ENCODE measurements at regions not wholly inside any gene's neighbourhood (a gene's known extent, or its start where the extent isn't known, plus 50 kb on each side); places are given as distances from the start of the nearest gene placed in this dataset.

GRCh38 chr17:13400491-13400890, 201.2 kb downstream of the HS3ST3A1 start:
- no peak overlapping the region for H3K4me3 ChIP-seq
- intact Hi-C loops (cut with DNase I), result no loop called here
- H3K4me1 ChIP-seq (replicated peaks), result no peaks in the 10 kb centered on the region
- 88% methylated on average over 2 of the region's 2 CpGs for WGBS
- no peaks in the 10 kb centered on the region for H3K9me3 ChIP-seq
- no peak overlapping the region for H3K27ac ChIP-seq
- H3K36me3 ChIP-seq, result no peaks in the 10 kb centered on the region
- TF ChIP-seq CTCF (IDR thresholded peaks at IDR 0.05), result no peak
- no peak for TF ChIP-seq POLR2AphosphoS5 (IDR thresholded peaks at IDR 0.05)
- TF ChIP-seq POLR2A (IDR thresholded peaks at IDR 0.05), result no peak
- no peaks in the 10 kb centered on the region for H3K27me3 ChIP-seq (replicated peaks; ENCODE audit: insufficient read depth)
- DNase-seq (ENCODE audit: low spot score), result no peak

GRCh38 chr17:13398853-13399252, 202.9 kb downstream of the HS3ST3A1 start:
- Histone ChIP-seq H3K27me3 (replicated peaks; ENCODE audit: insufficient read depth) (no peaks in the 10 kb centered on the region), H3K4me1 (replicated peaks) (no peaks in the 10 kb centered on the region), H3K9me3 (no peaks in the 10 kb centered on the region), H3K4me3 (no peak overlapping the region), H3K27ac (no peak overlapping the region), H3K36me3 (no peaks in the 10 kb centered on the region)
- intact Hi-C loops (cut with DNase I), result no loop called here
- TF ChIP-seq POLR2A (IDR thresholded peaks at IDR 0.05) (no peak), CTCF (IDR thresholded peaks at IDR 0.05) (no peak), POLR2AphosphoS5 (IDR thresholded peaks at IDR 0.05) (no peak)
- no peak for DNase-seq (ENCODE audit: low spot score)
- 87% methylated on average over 1 of the region's 1 CpG for WGBS

GRCh38 chr17:13398091-13398490, 203.6 kb downstream of the HS3ST3A1 start:
- Histone ChIP-seq H3K9me3 (no peaks in the 10 kb centered on the region), H3K4me1 (replicated peaks) (no peaks in the 10 kb centered on the region), H3K27ac (no peak overlapping the region), H3K36me3 (no peaks in the 10 kb centered on the region), H3K27me3 (replicated peaks; ENCODE audit: insufficient read depth) (no peaks in the 10 kb centered on the region), H3K4me3 (no peak overlapping the region)
- no peak for DNase-seq (ENCODE audit: low spot score)
- intact Hi-C loops (cut with DNase I), result no loop called here
- TF ChIP-seq POLR2AphosphoS5 (IDR thresholded peaks at IDR 0.05) (no peak), POLR2A (IDR thresholded peaks at IDR 0.05) (no peak), CTCF (IDR thresholded peaks at IDR 0.05) (no peak)
- WGBS, result 94% methylated on average over 1 of the region's 1 CpG

- Histone ChIP-seq H3K4me3 (no peak overlapping the region), H3K27me3 (replicated peaks; ENCODE audit: insufficient read depth) (no peaks in the 10 kb centered on the region), H3K4me1 (replicated peaks) (no peaks in the 10 kb centered on the region), H3K36me3 (no peaks in the 10 kb centered on the region), H3K27ac (no peak overlapping the region), H3K9me3 (no peaks in the 10 kb centered on the region)
- intact Hi-C loops (cut with DNase I), result no loop called here
- WGBS, result 79% methylated on average over 1 of the region's 1 CpG
- TF ChIP-seq POLR2AphosphoS5 (IDR thresholded peaks at IDR 0.05) (no peak), CTCF (IDR thresholded peaks at IDR 0.05) (no peak), POLR2A (IDR thresholded peaks at IDR 0.05) (no peak)
- DNase-seq (ENCODE audit: low spot score), result no peak
Measured at GRCh38 chr17:13395862-13396261, 205.9 kb downstream of the HS3ST3A1 start.

- H3K4me3 ChIP-seq, result no peak overlapping the region
- H3K9me3 ChIP-seq, result no peaks in the 10 kb centered on the region
- intact Hi-C loops (cut with DNase I), result no loop called here
- H3K36me3 ChIP-seq, result no peaks in the 10 kb centered on the region
- WGBS, result 90% methylated on average over 8 of the region's 8 CpGs
- H3K4me1 ChIP-seq (replicated peaks), result no peaks in the 10 kb centered on the region
- H3K27me3 ChIP-seq (replicated peaks; ENCODE audit: insufficient read depth), result no peaks in the 10 kb centered on the region
- H3K27ac ChIP-seq, result no peak overlapping the region
- TF ChIP-seq CTCF (IDR thresholded peaks at IDR 0.05) (no peak), POLR2A (IDR thresholded peaks at IDR 0.05) (no peak), POLR2AphosphoS5 (IDR thresholded peaks at IDR 0.05) (no peak)
- no peak for DNase-seq (ENCODE audit: low spot score)
Measured at GRCh38 chr17:13395346-13395745, 206.4 kb downstream of the HS3ST3A1 start.

Data from prostate gland (tissue), 2 donors.